Myocyte (in vitro differentiated cells): ENCODE measurements at regions not wholly inside any gene's neighbourhood (a gene's known extent, or its start where the extent isn't known, plus 50 kb on each side); places are given as distances from the start of the nearest gene placed in this dataset.
"Not testable (repeated sequence)": the region's sequence is repeated elsewhere in the genome, so short reads cannot be mapped to it uniquely, and the experiment has no call there.

Experiments
- DNase-seq: peaks from one replicate; pipeline ENCODE4 v3.0.0-alpha.2; 2012; ENCODE audit warnings: low read depth

- DNase-seq, result peak; percentile 70
Observed at GRCh38 chr9:62833323-62834200, 1643.7 kb downstream of the SPATA31A7 start.

- peak; percentile 85 for DNase-seq
Observed at GRCh38 chr9:62837254-62837911, 1647.5 kb downstream of the SPATA31A7 start.

GRCh38 chr9:62838024-62838718, 1648.3 kb downstream of the SPATA31A7 start:
- peak; percentile 93 for DNase-seq

- not testable (repeated sequence) for DNase-seq
Observed at GRCh38 chr9:62839168-62839567, 1649.3 kb downstream of the SPATA31A7 start.

- DNase-seq, result not testable (repeated sequence)
Observed at GRCh38 chr9:62843145-62843544, 1653.3 kb downstream of the SPATA31A7 start.

GRCh38 chr9:62843706-62844290, 1654.0 kb downstream of the SPATA31A7 start:
- DNase-seq, result not testable (repeated sequence)

GRCh38 chr9:62844681-62845185, 1654.9 kb downstream of the SPATA31A7 start:
- not testable (repeated sequence) for DNase-seq

- not testable (repeated sequence) for DNase-seq
Observed at GRCh38 chr9:62848258-62848657, 1658.4 kb downstream of the SPATA31A7 start.

GRCh38 chr9:62849991-62850390, 1660.2 kb downstream of the SPATA31A7 start:
- DNase-seq, result not testable (repeated sequence)

- DNase-seq, result not testable (repeated sequence)
Observed at GRCh38 chr9:62857280-62857679, 1667.4 kb downstream of the SPATA31A7 start.

GRCh38 chr9:62858240-62858639, 1668.4 kb downstream of the SPATA31A7 start:
- DNase-seq, result not testable (repeated sequence)

- DNase-seq, result not testable (repeated sequence)
Observed at GRCh38 chr9:62860939-62861860, 1671.4 kb downstream of the SPATA31A7 start.

- DNase-seq, result not testable (repeated sequence)
Observed at GRCh38 chr9:62862180-62862579, 1672.3 kb downstream of the SPATA31A7 start.

- DNase-seq, result peak; percentile 86
Observed at GRCh38 chr9:62863319-62863718, 1673.5 kb downstream of the SPATA31A7 start.

GRCh38 chr9:62863867-62864266, 1674.0 kb downstream of the SPATA31A7 start:
- DNase-seq, result not testable (repeated sequence)

- DNase-seq, result peak; percentile 66
Observed at GRCh38 chr9:62864481-62865469, 1674.9 kb downstream of the SPATA31A7 start.

- DNase-seq, result not testable (repeated sequence)
Observed at GRCh38 chr9:62869061-62869460, 1679.2 kb downstream of the SPATA31A7 start.

- DNase-seq, result peak; percentile 63
Observed at GRCh38 chr9:62871765-62872164, 1681.9 kb downstream of the SPATA31A7 start.

GRCh38 chr9:62874213-62874612, 1684.4 kb downstream of the SPATA31A7 start:
- not testable (repeated sequence) for DNase-seq
